ENCODE measurements at regions not wholly inside any gene's neighbourhood (a gene's known extent, or its start where the extent isn't known, plus 50 kb on each side); places are given as distances from the start of the nearest gene placed in this dataset.

DNA sequence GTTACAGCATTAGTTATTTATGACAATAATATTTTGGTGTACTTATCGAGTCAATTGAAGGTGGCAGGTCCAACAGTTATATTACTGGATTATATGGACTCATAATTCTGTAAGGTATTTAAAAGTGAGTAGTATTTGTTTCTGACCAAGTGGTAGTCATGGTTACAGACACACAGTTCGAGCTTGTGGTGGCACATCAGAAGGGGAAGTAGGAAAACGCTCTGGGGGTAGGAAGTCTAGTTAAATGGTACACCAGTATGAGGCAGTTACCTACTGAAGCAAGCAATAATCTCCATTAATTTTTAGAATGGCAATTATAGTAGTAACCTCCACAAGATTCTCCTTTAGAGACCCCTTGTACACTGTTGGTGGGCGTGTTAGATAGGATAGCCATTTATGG is 541.2 kb downstream of the ETV1 start:
- H3K4me3 Mint-ChIP-seq = no peak overlapping the region
- ATAC-seq = no peak
- no peaks in the 10 kb centered on the region for H3K4me1 ChIP-seq (ENCODE audit: insufficient read depth)
- no peaks in the 10 kb centered on the region for H3K36me3 Mint-ChIP-seq (ENCODE audit: low read depth)
- H3K4me2 ChIP-seq = no peak overlapping the region
- 0 out of 2 replicates have a peak, but pooled peaks cover 4% of the 10 kb centered on the region for H3K9me2 ChIP-seq (ENCODE audit: insufficient read depth)
- no peak overlapping the region for H3K27ac ChIP-seq (ENCODE audit: low read depth)
- no peak overlapping the region for H3K27ac Mint-ChIP-seq
- peaks cover 2% of the 10 kb centered on the region for H3K27me3 Mint-ChIP-seq (ENCODE audit: insufficient read depth, low read depth, poor library complexity)
- H3K27me3 ChIP-seq (ENCODE audit: insufficient read depth) = no peaks in the 10 kb centered on the region
- H4K20me1 ChIP-seq (replicated peaks; ENCODE audit: insufficient read depth) = no peaks in the 10 kb centered on the region
- H2AFZ ChIP-seq = no peak overlapping the region
- no peaks in the 10 kb centered on the region for H3K36me3 ChIP-seq (ENCODE audit: insufficient read depth)
- H3F3A ChIP-seq (replicated peaks; ENCODE audit: low read depth) = no peaks in the 10 kb centered on the region
- H3K4me1 Mint-ChIP-seq = no peaks in the 10 kb centered on the region
- no peaks in the 10 kb centered on the region for H3K9me3 Mint-ChIP-seq
- no peak for DNase-seq (ENCODE audit: low spot score)
- TF ChIP-seq, protein P1, sequence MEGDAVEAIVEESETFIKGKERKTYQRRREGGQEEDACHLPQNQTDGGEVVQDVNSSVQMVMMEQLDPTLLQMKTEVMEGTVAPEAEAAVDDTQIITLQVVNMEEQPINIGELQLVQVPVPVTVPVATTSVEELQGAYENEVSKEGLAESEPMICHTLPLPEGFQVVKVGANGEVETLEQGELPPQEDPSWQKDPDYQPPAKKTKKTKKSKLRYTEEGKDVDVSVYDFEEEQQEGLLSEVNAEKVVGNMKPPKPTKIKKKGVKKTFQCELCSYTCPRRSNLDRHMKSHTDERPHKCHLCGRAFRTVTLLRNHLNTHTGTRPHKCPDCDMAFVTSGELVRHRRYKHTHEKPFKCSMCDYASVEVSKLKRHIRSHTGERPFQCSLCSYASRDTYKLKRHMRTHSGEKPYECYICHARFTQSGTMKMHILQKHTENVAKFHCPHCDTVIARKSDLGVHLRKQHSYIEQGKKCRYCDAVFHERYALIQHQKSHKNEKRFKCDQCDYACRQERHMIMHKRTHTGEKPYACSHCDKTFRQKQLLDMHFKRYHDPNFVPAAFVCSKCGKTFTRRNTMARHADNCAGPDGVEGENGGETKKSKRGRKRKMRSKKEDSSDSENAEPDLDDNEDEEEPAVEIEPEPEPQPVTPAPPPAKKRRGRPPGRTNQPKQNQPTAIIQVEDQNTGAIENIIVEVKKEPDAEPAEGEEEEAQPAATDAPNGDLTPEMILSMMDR (conservative IDR thresholded peaks at IDR 0.05; ENCODE audit: low read depth in 2 of 2) = no peak
- TF ChIP-seq NANOG (IDR thresholded peaks at IDR 0.05; ENCODE audit: borderline replicate concordance) (no peak), POLR2AphosphoS5 (IDR thresholded peaks at IDR 0.05; ENCODE audit: low read depth) (no peak), EZH2phosphoT487 (IDR thresholded peaks at IDR 0.05; ENCODE audit: unreplicated experiment) (no peak)
- no peak overlapping the region for H3K4me3 ChIP-seq
- no peaks in the 10 kb centered on the region for H3K79me2 ChIP-seq (replicated peaks; ENCODE audit: insufficient read depth)

DNA sequence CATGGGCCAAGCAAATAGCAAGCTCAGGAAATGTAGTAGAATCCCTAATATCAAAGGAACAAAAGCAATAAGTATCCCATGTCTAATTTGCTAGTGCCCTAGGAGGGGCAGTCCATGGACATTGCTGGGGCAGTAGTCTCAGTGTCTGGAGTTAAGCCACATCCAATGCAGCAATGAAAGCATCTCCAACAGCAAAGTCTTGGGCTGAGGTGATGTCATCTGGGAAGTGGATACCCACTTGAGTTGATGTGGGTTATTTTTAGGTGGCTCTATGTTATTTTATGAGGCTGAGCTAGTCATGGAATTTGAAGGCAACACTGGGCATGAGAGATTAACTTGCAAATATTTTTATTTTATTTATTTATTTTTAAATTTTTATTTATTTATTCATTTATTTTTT is 540.0 kb downstream of the ETV1 start:
- H3K4me3 ChIP-seq = no peak overlapping the region
- Mint-ChIP-seq H3K36me3 (ENCODE audit: low read depth) (no peaks in the 10 kb centered on the region), H3K27ac (no peak overlapping the region)
- TF ChIP-seq CREB1 (CRISPR knock-in tag; IDR thresholded peaks at IDR 0.05; ENCODE audit: low read depth) (no peak), ETS1 (IDR thresholded peaks at IDR 0.05) (no peak), POLR2AphosphoS5 (IDR thresholded peaks at IDR 0.05; ENCODE audit: low read depth) (no peak), STAT1 (IDR thresholded peaks at IDR 0.05; ENCODE audit: unreplicated experiment) (no peak), NANOG (IDR thresholded peaks at IDR 0.05; ENCODE audit: borderline replicate concordance) (no peak), ZNF331 (CRISPR knock-in tag; IDR thresholded peaks at IDR 0.05; ENCODE audit: low read depth) (no peak), REST (IDR thresholded peaks at IDR 0.05; ENCODE audit: unreplicated experiment) (no peak)
- TF ChIP-seq, protein P2, sequence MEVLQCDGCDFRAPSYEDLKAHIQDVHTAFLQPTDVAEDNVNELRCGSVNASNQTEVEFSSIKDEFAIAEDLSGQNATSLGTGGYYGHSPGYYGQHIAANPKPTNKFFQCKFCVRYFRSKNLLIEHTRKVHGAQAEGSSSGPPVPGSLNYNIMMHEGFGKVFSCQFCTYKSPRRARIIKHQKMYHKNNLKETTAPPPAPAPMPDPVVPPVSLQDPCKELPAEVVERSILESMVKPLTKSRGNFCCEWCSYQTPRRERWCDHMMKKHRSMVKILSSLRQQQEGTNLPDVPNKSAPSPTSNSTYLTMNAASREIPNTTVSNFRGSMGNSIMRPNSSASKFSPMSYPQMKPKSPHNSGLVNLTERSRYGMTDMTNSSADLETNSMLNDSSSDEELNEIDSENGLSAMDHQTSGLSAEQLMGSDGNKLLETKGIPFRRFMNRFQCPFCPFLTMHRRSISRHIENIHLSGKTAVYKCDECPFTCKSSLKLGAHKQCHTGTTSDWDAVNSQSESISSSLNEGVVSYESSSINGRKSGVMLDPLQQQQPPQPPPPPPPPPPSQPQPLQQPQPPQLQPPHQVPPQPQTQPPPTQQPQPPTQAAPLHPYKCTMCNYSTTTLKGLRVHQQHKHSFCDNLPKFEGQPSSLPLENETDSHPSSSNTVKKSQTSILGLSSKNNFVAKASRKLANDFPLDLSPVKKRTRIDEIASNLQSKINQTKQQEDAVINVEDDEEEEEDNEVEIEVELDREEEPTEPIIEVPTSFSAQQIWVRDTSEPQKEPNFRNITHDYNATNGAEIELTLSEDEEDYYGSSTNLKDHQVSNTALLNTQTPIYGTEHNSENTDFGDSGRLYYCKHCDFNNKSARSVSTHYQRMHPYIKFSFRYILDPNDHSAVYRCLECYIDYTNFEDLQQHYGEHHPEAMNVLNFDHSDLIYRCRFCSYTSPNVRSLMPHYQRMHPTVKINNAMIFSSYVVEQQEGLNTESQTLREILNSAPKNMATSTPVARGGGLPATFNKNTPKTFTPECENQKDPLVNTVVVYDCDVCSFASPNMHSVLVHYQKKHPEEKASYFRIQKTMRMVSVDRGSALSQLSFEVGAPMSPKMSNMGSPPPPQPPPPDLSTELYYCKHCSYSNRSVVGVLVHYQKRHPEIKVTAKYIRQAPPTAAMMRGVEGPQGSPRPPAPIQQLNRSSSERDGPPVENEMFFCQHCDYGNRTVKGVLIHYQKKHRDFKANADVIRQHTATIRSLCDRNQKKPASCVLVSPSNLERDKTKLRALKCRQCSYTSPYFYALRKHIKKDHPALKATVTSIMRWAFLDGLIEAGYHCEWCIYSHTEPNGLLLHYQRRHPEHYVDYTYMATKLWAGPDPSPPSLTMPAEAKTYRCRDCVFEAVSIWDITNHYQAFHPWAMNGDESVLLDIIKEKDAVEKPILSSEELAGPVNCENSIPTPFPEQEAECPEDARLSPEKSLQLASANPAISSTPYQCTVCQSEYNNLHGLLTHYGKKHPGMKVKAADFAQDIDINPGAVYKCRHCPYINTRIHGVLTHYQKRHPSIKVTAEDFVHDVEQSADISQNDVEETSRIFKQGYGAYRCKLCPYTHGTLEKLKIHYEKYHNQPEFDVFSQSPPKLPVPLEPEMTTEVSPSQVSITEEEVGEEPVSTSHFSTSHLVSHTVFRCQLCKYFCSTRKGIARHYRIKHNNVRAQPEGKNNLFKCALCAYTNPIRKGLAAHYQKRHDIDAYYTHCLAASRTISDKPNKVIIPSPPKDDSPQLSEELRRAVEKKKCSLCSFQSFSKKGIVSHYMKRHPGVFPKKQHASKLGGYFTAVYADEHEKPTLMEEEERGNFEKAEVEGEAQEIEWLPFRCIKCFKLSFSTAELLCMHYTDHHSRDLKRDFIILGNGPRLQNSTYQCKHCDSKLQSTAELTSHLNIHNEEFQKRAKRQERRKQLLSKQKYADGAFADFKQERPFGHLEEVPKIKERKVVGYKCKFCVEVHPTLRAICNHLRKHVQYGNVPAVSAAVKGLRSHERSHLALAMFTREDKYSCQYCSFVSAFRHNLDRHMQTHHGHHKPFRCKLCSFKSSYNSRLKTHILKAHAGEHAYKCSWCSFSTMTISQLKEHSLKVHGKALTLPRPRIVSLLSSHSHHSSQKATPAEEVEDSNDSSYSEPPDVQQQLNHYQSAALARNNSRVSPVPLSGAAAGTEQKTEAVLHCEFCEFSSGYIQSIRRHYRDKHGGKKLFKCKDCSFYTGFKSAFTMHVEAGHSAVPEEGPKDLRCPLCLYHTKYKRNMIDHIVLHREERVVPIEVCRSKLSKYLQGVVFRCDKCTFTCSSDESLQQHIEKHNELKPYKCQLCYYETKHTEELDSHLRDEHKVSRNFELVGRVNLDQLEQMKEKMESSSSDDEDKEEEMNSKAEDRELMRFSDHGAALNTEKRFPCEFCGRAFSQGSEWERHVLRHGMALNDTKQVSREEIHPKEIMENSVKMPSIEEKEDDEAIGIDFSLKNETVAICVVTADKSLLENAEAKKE (CRISPR knock-in tag; IDR thresholded peaks at IDR 0.05) = no peak

More for the DNA sequence above, 540.0 kb downstream of the ETV1 start:
- DNase-seq (ENCODE audit: low spot score) = no peak
- ATAC-seq = no peak
- Mint-ChIP-seq H3K27me3 (ENCODE audit: insufficient read depth, low read depth, poor library complexity) (peaks cover 2% of the 10 kb centered on the region), H3K4me3 (no peak overlapping the region), H3K4me1 (no peaks in the 10 kb centered on the region), H3K9me3 (no peaks in the 10 kb centered on the region)
- no peak overlapping the region for H3K4me2 ChIP-seq
- H3K36me3 ChIP-seq (ENCODE audit: insufficient read depth) = no peaks in the 10 kb centered on the region
- no peaks in the 10 kb centered on the region for H3F3A ChIP-seq (replicated peaks; ENCODE audit: low read depth)
- no peak overlapping the region for H3K27ac ChIP-seq (ENCODE audit: low read depth)
- H3K27me3 ChIP-seq (ENCODE audit: insufficient read depth) = no peaks in the 10 kb centered on the region
- no peaks in the 10 kb centered on the region for H3K4me1 ChIP-seq (ENCODE audit: insufficient read depth)
- 0 out of 2 replicates have a peak, but pooled peaks cover 4% of the 10 kb centered on the region for H3K9me2 ChIP-seq (ENCODE audit: insufficient read depth)
- H4K20me1 ChIP-seq (replicated peaks; ENCODE audit: insufficient read depth) = no peaks in the 10 kb centered on the region
- H3K79me2 ChIP-seq (replicated peaks; ENCODE audit: insufficient read depth) = no peaks in the 10 kb centered on the region
- no peak overlapping the region for H2AFZ ChIP-seq

Measured in GM23338 (cell line).